Spleen (tissue), 7 donors: ENCODE measurements at regions not wholly inside any gene's neighbourhood (a gene's known extent, or its start where the extent isn't known, plus 50 kb on each side); places are given as distances from the start of the nearest gene placed in this dataset.

Source experiments
- CTCF ChIP-seq, 11 experiments: fragments of 200-600 bp in 7 of 11; fragments of 450-650 bp in 4 of 11; sonication (generic) in 4 of 11; IDR thresholded peaks in 8 of 11; conservative IDR thresholded peaks in 3 of 11; 1 replicate in 7 of 11; 2 replicates in 4 of 11; pipeline versions ENCODE4 v1.4.0 to v1.8.0; 2016 to 2021; ENCODE audit warnings: antibody characterized with exemption in 11 of 11, inconsistent platforms in 4 of 11, mild to moderate bottlenecking in 1 of 11
- POLR2A ChIP-seq, 3 donors: fragments of 450-650 bp; IDR thresholded peaks; one replicate each; pipeline ENCODE4 v1.5.1; 2017; ENCODE audit warnings: antibody characterized with exemption in 3 of 3, mild to moderate bottlenecking in 1 of 3
- donor health status: DM: no; HTN: no; CAD: no; lungs with moderate emphysema.
- donor health status: DM: no; HTN: no; CAD: no.
- donor health status: DM: no; HTN: no; CAD: no.

- TF ChIP-seq POLR2A (IDR thresholded peaks at IDR 0.05) (no peak), CTCF (IDR thresholded peaks at IDR 0.05 in 8 of 11, conservative IDR thresholded peaks at IDR 0.05 in 3 of 11) (no peak)
These were observed 1024.9 kb upstream of the ADGRL3 start for GRCh38 chr4:60175241-60175640.
